HL-60 (cell line): ENCODE measurements at regions not wholly inside any gene's neighbourhood (a gene's known extent, or its start where the extent isn't known, plus 50 kb on each side); places are given as distances from the start of the nearest gene placed in this dataset.
A peak's percentile ranks its signal among the peaks of the same experiment; 100 is the strongest.

Source experiments
- DNase-seq, 2 experiments: peaks; one replicate each; pipeline ENCODE4 v3.0.0-alpha.2; 2010 to 2020; ENCODE audit warnings: low read depth in 1 of 2, low spot score in 1 of 2
- H3K27ac ChIP-seq: fragments of 250-450 bp; sonication (Bioruptor Pico); replicated peaks from 2 replicates; pipeline ENCODE4 v1.5.1; 2020; ENCODE audit warnings: mild to moderate bottlenecking, moderate library complexity
- H3K27me3 ChIP-seq: fragments of 250-450 bp; sonication (Bioruptor Pico); 2 replicates; pipeline ENCODE4 v1.5.1; 2021; ENCODE audit warnings: mild to moderate bottlenecking, moderate library complexity; ENCODE audit not compliant: insufficient read depth, poor library complexity, severe bottlenecking
- H3K4me3 ChIP-seq: replicated peaks from 2 replicates; pipeline ENCODE4 v1.5.1; 2011; ENCODE audit warnings: mild to moderate bottlenecking, control low read depth, low read length; ENCODE audit not compliant: insufficient read depth
- CTCF ChIP-seq: IDR thresholded peaks from one replicate; pipeline ENCODE4 v1.5.1; 2011; ENCODE audit warnings: low read length, control low read depth, inconsistent platforms; ENCODE audit not compliant: insufficient read depth
- GABPA ChIP-seq: IDR thresholded peaks from 2 replicates; pipeline ENCODE4 v1.6.1; 2012; ENCODE audit warnings: low read depth
- POLR2AphosphoS5 ChIP-seq: IDR thresholded peaks from 2 replicates; pipeline ENCODE4 v1.6.1; 2012; ENCODE audit warnings: low read depth
- REST ChIP-seq: IDR thresholded peaks from 2 replicates; pipeline ENCODE4 v1.6.1; 2012; ENCODE audit warnings: low read depth; ENCODE audit not compliant: insufficient replicate concordance
- SPI1 ChIP-seq: IDR thresholded peaks from 2 replicates; pipeline ENCODE4 v1.6.1; 2012; ENCODE audit warnings: low read depth, mild to moderate bottlenecking, borderline replicate concordance

GRCh38 chr3:5057272-5057671 lies 64.8 kb upstream of the ARL8B start:
- H3K27me3 ChIP-seq, result no peaks in the 10 kb centered on the region
- H3K27ac ChIP-seq, result no peak overlapping the region; the same call in 1 of the 2 replicates
- no peak for TF ChIP-seq POLR2AphosphoS5
- TF ChIP-seq REST, result no peak
- TF ChIP-seq CTCF, result no peak
- H3K4me3 ChIP-seq, result no peak overlapping the region
- DNase-seq, result no peak

GRCh38 chr3:5057857-5058324 lies 64.2 kb upstream of the ARL8B start:
- peak; percentile 70 to 87 for DNase-seq
- no peak overlapping the region for H3K4me3 ChIP-seq
- H3K27ac ChIP-seq, result no peak overlapping the region
- TF ChIP-seq REST (no peak), GABPA (no peak), CTCF (peak; percentile 61)
- H3K27me3 ChIP-seq, result no peaks in the 10 kb centered on the region

GRCh38 chr3:5058471-5058951 lies 63.6 kb upstream of the ARL8B start:
- Histone ChIP-seq H3K4me3 (no peak overlapping the region), H3K27ac (no peak overlapping the region), H3K27me3 (no peaks in the 10 kb centered on the region)
- TF ChIP-seq CTCF (no peak), REST (no peak), SPI1 (no peak), GABPA (no peak), POLR2AphosphoS5 (no peak)
- DNase-seq, result no peak
